ENCODE measurements at regions not wholly inside any gene's neighbourhood (a gene's known extent, or its start where the extent isn't known, plus 50 kb on each side); places are given as distances from the start of the nearest gene placed in this dataset.
A peak's percentile ranks its signal among the peaks of the same experiment; 100 is the strongest.

- peaks cover 35% of the 10 kb centered on the region for H3K4me1 Mint-ChIP-seq (ENCODE audit: unreplicated experiment)
- no peak overlapping the region for H3K27ac Mint-ChIP-seq
- no peaks in the 10 kb centered on the region for H3K9me3 Mint-ChIP-seq
Measured at GRCh38 chr20:57809149-57809548, 99.3 kb upstream of the PMEPA1 start.

DNA sequence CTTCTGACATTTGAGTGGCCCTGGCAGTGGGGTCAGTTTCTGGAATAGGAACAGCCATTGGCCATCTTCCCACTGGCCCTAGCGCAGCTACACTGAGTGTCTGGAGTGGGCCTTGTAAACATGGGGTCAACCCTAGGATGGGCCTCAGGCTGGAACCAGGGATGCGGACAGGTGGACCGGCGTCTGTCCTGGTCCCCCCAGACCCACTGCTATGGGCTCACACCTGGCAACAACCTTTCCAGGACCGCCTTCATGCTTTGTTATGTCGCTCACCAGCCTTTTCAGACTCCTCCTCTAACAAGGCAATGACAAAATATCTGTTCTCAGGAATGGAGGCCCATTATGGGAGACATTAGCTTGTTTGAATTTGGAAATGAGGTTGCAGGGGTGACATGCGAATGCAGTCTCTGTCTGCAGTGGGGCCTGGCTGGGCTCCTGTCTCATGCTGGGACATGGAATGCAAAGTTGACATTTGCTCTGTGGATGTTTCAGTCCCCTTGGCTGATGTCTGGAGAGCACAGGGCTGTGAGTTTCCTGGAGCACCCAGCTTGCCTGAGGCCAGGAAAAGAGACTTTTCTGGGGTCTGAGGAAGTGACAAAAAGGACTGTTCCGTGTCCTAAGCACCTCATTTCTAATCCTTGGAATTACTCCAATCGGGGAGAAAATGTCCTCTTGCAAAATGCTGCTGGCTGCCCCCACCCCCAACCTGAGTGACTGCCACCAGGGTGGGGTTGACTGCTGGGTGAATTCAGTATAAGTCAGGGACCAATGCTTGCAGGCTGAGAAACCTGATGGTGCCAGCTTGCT, 98.7 kb upstream of the PMEPA1 start:
- Mint-ChIP-seq H3K9me3 (no peaks in the 10 kb centered on the region), H3K4me3 (no peak overlapping the region)

More at GRCh38 chr20:57809149-57809548, 99.3 kb upstream of the PMEPA1 start:
- Mint-ChIP-seq H3K4me3 (no peak overlapping the region), H3K27me3 (peaks cover 9% of the 10 kb centered on the region), H3K36me3 (no peaks in the 10 kb centered on the region)
- TF ChIP-seq, protein P1, sequence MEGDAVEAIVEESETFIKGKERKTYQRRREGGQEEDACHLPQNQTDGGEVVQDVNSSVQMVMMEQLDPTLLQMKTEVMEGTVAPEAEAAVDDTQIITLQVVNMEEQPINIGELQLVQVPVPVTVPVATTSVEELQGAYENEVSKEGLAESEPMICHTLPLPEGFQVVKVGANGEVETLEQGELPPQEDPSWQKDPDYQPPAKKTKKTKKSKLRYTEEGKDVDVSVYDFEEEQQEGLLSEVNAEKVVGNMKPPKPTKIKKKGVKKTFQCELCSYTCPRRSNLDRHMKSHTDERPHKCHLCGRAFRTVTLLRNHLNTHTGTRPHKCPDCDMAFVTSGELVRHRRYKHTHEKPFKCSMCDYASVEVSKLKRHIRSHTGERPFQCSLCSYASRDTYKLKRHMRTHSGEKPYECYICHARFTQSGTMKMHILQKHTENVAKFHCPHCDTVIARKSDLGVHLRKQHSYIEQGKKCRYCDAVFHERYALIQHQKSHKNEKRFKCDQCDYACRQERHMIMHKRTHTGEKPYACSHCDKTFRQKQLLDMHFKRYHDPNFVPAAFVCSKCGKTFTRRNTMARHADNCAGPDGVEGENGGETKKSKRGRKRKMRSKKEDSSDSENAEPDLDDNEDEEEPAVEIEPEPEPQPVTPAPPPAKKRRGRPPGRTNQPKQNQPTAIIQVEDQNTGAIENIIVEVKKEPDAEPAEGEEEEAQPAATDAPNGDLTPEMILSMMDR (conservative IDR thresholded peaks at IDR 0.05): no peak
- DNase-seq (ENCODE audit: extremely low spot score, unreplicated experiment): no peak

DNA sequence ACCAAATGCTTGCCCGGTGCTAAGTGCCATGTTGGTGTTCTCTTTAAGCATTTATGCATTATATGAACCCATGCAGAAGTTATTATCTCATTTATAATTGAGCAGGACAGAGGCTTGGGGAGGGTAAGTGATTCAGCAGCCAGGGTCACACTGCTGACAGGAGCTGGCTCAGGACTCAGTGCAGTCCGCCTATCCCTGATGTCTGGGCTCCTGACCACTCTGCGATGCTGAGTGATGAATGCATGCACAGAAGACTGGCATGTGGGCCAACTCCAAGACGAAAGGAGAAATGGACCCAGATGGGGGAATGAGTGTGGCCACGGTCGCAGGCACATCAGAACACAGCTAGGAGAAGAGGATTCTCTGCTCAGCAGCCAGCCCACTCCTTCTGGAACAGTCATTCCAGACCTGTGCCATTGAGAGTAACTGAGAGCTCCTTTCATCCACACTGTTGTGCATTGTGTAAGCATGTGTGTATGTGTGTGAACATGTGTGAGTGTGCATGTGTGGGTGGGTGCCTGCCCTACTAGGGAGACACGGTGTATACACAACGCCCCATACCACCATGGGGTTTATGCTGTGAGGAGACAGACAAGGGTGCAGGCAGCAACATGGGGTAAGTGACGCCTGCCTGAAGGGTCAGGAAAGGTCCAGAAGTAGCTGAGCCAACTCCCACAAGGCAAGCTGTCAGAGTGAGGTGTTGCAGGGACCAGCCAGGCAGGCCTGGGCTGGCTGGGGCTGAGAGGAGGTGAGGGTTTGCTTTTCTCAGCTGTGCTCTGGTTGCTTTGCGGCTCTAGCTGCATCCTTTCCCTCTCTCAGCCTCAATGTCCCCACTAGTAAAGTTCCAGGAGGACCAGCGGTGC, 97.8 kb upstream of the PMEPA1 start:
- Mint-ChIP-seq H3K27me3 (peaks cover 9% of the 10 kb centered on the region), H3K36me3 (no peaks in the 10 kb centered on the region), H3K4me3 (no peak overlapping the region), H3K27ac (peak overlapping the region; percentile 40), H3K4me1 (ENCODE audit: unreplicated experiment) (peaks cover 30% of the 10 kb centered on the region), H3K9me3 (no peaks in the 10 kb centered on the region)
- TF ChIP-seq, protein P1 (conservative IDR thresholded peaks at IDR 0.05): no peak
- no peak for DNase-seq (ENCODE audit: extremely low spot score, unreplicated experiment)

More for the DNA sequence above, 98.7 kb upstream of the PMEPA1 start:
- DNase-seq (ENCODE audit: extremely low spot score, unreplicated experiment): no peak
- Mint-ChIP-seq H3K27ac (no peak overlapping the region), H3K27me3 (peaks cover 9% of the 10 kb centered on the region), H3K4me1 (ENCODE audit: unreplicated experiment) (peaks cover 36% of the 10 kb centered on the region), H3K36me3 (no peaks in the 10 kb centered on the region)
- TF ChIP-seq, protein P1 (conservative IDR thresholded peaks at IDR 0.05): no peak

DNA sequence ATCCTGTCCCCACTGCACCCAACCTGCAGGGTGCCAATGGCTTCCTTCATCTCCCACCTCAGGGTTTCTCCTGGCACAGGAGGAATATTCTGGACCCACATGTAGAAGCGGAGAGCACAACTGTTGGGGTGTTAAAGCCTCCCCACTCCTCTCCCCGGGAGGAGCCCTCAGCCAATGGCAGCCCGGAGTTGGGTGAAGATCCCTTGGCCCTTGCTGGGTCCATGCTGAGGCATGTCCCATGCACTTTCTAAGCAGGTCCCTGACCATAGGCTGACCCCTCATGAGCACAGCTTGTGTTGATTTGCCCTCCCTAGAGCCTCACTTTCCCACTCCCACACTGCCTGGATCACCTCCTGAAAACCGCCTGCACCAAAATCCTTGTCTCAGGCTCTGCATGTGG, 97.2 kb upstream of the PMEPA1 start:
- Mint-ChIP-seq H3K9me3 (no peaks in the 10 kb centered on the region), H3K4me3 (no peak overlapping the region), H3K36me3 (no peaks in the 10 kb centered on the region), H3K4me1 (ENCODE audit: unreplicated experiment) (peaks cover 27% of the 10 kb centered on the region), H3K27ac (no peak overlapping the region), H3K27me3 (peaks cover 9% of the 10 kb centered on the region)
- TF ChIP-seq, protein P1 (conservative IDR thresholded peaks at IDR 0.05): no peak
- DNase-seq (ENCODE audit: extremely low spot score, unreplicated experiment): no peak

- Mint-ChIP-seq H3K36me3 (no peaks in the 10 kb centered on the region), H3K27ac (no peak overlapping the region), H3K9me3 (no peaks in the 10 kb centered on the region), H3K4me3 (no peak overlapping the region), H3K27me3 (peaks cover 6% of the 10 kb centered on the region), H3K4me1 (ENCODE audit: unreplicated experiment) (peaks cover 23% of the 10 kb centered on the region)
- DNase-seq (ENCODE audit: extremely low spot score, unreplicated experiment): no peak
- TF ChIP-seq, protein P1 (conservative IDR thresholded peaks at IDR 0.05): no peak
Measured at GRCh38 chr20:57806476-57806875, 96.7 kb upstream of the PMEPA1 start.

Measured in type B pancreatic cell (in vitro differentiated cells).